DND-41 (cell line): ENCODE measurements at regions not wholly inside any gene's neighbourhood (a gene's known extent, or its start where the extent isn't known, plus 50 kb on each side); places are given as distances from the start of the nearest gene placed in this dataset.

ENCODE experiments used
- EZH2 ChIP-seq: IDR thresholded peaks from 3 replicates; pipeline ENCODE4 v1.6.1; 2012; ENCODE audit warnings: borderline replicate concordance, low read depth, mild to moderate bottlenecking, moderate library complexity, low read length, inconsistent platforms; ENCODE audit not compliant: severe bottlenecking
- TF ChIP-seq, protein P1 (sequence below): IDR thresholded peaks from 2 replicates; pipeline ENCODE4 v1.5.1; 2012; ENCODE audit warnings: borderline replicate concordance, low read length, moderate library complexity, mild to moderate bottlenecking; ENCODE audit not compliant: poor library complexity, severe bottlenecking; ENCODE audit errors: extremely low read depth

- no peak for TF ChIP-seq EZH2
- TF ChIP-seq, protein P1, sequence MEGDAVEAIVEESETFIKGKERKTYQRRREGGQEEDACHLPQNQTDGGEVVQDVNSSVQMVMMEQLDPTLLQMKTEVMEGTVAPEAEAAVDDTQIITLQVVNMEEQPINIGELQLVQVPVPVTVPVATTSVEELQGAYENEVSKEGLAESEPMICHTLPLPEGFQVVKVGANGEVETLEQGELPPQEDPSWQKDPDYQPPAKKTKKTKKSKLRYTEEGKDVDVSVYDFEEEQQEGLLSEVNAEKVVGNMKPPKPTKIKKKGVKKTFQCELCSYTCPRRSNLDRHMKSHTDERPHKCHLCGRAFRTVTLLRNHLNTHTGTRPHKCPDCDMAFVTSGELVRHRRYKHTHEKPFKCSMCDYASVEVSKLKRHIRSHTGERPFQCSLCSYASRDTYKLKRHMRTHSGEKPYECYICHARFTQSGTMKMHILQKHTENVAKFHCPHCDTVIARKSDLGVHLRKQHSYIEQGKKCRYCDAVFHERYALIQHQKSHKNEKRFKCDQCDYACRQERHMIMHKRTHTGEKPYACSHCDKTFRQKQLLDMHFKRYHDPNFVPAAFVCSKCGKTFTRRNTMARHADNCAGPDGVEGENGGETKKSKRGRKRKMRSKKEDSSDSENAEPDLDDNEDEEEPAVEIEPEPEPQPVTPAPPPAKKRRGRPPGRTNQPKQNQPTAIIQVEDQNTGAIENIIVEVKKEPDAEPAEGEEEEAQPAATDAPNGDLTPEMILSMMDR = no peak
These were observed 115.1 kb upstream of the RPL38 start for GRCh38 chr17:74088285-74088933.
